ENCODE measurements at regions not wholly inside any gene's neighbourhood (a gene's known extent, or its start where the extent isn't known, plus 50 kb on each side); places are given as distances from the start of the nearest gene placed in this dataset.

- FAIRE-seq (no peak), DNase-seq (ENCODE audit: low read depth) (no peak)
- Histone ChIP-seq H3K36me3 (ENCODE audit: control insufficient read depth, insufficient read depth, low read length) (no peaks in the 10 kb centered on the region), H3K27me3 (ENCODE audit: control insufficient read depth, insufficient read depth, low read length) (no peaks in the 10 kb centered on the region), H3K4me3 (ENCODE audit: low read depth, low read length) (no peak overlapping the region)
- no peak for TF ChIP-seq CTCF (IDR thresholded peaks at IDR 0.05; ENCODE audit: insufficient read depth, low read length, severe bottlenecking)
Measured at GRCh38 chr18:24989760-24990593, 362.0 kb downstream of the ZNF521 start.

- FAIRE-seq, result no peak
- H3K27me3 ChIP-seq (ENCODE audit: control insufficient read depth, insufficient read depth, low read length), result no peaks in the 10 kb centered on the region
- no peak overlapping the region for H3K4me3 ChIP-seq (ENCODE audit: low read depth, low read length)
- TF ChIP-seq CTCF (IDR thresholded peaks at IDR 0.05; ENCODE audit: insufficient read depth, low read length, severe bottlenecking), result no peak
- H3K36me3 ChIP-seq (ENCODE audit: control insufficient read depth, insufficient read depth, low read length), result no peaks in the 10 kb centered on the region
- DNase-seq (ENCODE audit: low read depth), result no peak
Measured at GRCh38 chr18:24990671-24991134, 361.3 kb downstream of the ZNF521 start.

- FAIRE-seq (no peak), DNase-seq (ENCODE audit: low read depth) (no peak)
Measured at GRCh38 chr18:24991141-24992060, 360.6 kb downstream of the ZNF521 start.

GRCh38 chr18:24992491-24992890 is 359.5 kb downstream of the ZNF521 start:
- Histone ChIP-seq H3K36me3 (ENCODE audit: control insufficient read depth, insufficient read depth, low read length) (no peaks in the 10 kb centered on the region), H3K27me3 (ENCODE audit: control insufficient read depth, insufficient read depth, low read length) (no peaks in the 10 kb centered on the region), H3K4me3 (ENCODE audit: low read depth, low read length) (no peak overlapping the region)
- no peak for TF ChIP-seq CTCF (IDR thresholded peaks at IDR 0.05; ENCODE audit: insufficient read depth, low read length, severe bottlenecking)
- no peak for FAIRE-seq
- peak; percentile 65 for DNase-seq (ENCODE audit: low read depth)

More at GRCh38 chr18:24991141-24992060, 360.6 kb downstream of the ZNF521 start:
- Histone ChIP-seq H3K36me3 (ENCODE audit: control insufficient read depth, insufficient read depth, low read length) (no peaks in the 10 kb centered on the region), H3K27me3 (ENCODE audit: control insufficient read depth, insufficient read depth, low read length) (no peaks in the 10 kb centered on the region), H3K4me3 (ENCODE audit: low read depth, low read length) (no peak overlapping the region)
- TF ChIP-seq CTCF (IDR thresholded peaks at IDR 0.05; ENCODE audit: insufficient read depth, low read length, severe bottlenecking), result no peak

GRCh38 chr18:24993628-24994027 is 358.3 kb downstream of the ZNF521 start:
- no peak for FAIRE-seq

More at GRCh38 chr18:24993628-24994027, 358.3 kb downstream of the ZNF521 start:
- Histone ChIP-seq H3K36me3 (ENCODE audit: control insufficient read depth, insufficient read depth, low read length) (no peaks in the 10 kb centered on the region), H3K4me3 (ENCODE audit: low read depth, low read length) (no peak overlapping the region), H3K27me3 (ENCODE audit: control insufficient read depth, insufficient read depth, low read length) (no peaks in the 10 kb centered on the region)
- TF ChIP-seq CTCF (IDR thresholded peaks at IDR 0.05; ENCODE audit: insufficient read depth, low read length, severe bottlenecking), result no peak
- DNase-seq (ENCODE audit: low read depth), result no peak
